ENCODE measurements at regions not wholly inside any gene's neighbourhood (a gene's known extent, or its start where the extent isn't known, plus 50 kb on each side); places are given as distances from the start of the nearest gene placed in this dataset.
"Not testable (repeated sequence)": the region's sequence is repeated elsewhere in the genome, so short reads cannot be mapped to it uniquely, and the experiment has no call there.

DNA sequence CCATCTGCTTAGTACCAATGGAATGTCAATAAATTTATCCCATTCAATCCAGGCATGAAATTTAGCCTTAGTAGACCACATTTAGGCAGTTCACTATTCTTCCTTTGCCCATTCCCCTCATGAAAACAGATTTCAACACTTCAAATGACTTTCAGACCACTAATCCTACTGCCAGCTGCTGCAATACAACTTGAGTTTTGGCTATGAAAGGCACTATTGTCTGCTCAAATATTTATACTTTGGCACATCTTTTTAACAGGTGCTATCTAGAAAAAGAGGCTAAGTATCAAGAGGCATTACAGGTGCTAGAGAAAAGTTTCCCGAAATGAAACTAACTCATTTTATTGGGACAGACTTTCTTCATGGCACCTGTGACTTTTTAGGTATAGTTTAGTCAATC lies 499.8 kb downstream of the C12orf50 start:
- DNase-seq = no peak

DNA sequence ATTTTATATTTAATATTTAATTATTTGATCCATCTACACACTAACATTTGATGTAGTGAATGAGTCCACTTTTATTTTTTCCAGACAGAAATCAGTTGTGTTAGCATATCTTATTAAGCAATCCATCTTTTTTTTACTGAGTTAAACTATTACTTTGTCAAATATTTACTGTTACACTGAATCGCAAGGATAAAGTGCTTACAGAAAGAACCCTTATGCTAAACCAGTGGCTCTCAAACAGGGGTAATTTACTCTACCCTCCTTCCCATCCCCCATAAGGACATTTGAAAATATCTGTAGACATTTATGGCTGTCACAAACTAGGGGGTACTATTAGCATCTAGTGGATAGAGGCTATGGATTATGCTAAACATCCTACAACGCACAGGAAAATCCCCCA lies 508.2 kb downstream of the C12orf50 start:
- no peak for DNase-seq

DNA sequence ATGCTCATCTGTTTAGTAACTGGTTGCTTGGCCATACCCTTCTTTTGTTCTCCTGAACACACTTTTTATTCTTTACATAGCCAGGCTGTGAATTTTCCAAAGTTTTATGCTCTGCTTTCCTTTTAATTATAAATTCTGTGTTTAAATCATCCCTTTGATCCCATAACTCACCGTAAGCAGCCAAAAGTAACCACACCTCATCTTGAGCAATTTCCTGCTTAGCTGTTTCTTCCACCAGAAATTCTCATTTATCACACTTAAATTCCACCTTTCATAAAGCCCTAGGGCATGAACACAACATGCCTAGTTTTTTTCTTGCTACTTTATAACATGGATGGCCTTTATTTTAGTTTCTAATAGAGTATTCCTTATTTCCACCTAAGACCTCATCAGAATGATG lies 510.7 kb downstream of the C12orf50 start:
- DNase-seq = no peak

GRCh38 chr12:87518036-87518435 lies 511.2 kb downstream of the C12orf50 start:
- no peak for DNase-seq

- no peak for DNase-seq
These were observed 515.5 kb downstream of the C12orf50 start for GRCh38 chr12:87513536-87514280.

- no peak for DNase-seq
These were observed 517.8 kb downstream of the C12orf50 start for GRCh38 chr12:87511371-87511770.

DNA sequence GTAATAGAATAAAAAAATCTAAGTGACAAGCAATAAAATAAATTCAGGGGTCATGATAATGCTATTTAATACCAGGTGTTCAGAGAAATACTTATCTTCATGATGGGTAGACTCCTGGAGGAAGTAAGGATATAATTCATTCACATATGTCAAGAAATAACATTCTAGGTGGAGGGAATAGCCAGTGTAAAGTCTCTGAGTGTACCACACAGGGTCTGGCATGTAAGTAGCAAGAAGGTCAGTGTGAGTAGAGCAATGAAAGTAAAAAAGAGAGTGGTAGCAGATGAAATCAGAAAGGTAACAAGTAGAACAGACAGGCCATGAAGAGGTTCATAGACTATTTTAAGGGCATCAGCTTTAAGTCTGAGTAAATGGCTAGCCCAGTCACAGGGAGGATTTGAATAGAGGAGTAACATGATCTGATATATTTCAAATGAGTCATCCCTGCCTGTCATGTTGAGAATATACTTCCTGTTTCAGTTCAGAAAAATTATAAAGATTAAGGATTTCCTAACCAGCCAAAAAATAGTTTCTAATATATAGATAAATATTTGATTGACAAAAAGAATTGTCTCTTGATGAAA lies 519.9 kb downstream of the C12orf50 start:
- DNase-seq = peak; percentile 19

DNA sequence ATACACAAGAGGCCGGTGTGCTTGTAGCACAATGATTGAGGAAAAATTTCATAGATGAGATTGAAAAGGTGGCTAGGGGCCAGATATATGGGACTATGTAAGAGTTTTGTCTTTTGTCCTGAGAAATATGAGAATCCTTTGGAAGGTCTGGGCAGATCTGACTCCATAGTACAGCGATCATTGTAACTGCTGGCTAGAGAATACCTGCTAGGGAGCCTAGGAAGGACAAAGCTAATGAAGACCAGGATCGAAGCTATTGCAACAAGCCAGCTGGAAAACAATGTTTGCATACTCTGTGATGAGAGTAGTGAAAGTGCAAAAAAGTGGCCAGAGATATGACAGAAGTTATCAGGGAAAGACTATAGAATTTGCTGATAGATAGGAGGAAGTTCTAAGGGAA lies 537.6 kb downstream of the C12orf50 start:
- no peak for DNase-seq

DNA sequence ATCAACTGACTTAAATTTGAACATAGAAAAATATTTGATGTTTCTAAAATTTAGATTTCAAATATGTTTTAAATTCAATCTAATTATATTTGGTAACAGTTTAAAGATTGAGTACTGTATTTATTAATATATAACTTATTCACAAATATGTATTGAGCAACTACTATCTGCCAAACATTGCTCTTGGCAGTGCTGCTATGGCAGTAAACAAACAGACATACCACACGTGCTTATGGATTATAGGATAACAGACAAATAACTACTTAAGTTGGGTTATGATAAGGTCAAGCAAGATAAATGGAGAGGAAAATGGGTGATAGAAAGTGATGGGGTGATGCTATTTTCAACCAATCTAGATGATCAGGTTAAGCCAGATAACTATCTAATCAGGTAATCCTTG lies 538.1 kb downstream of the C12orf50 start:
- DNase-seq = no peak

DNA sequence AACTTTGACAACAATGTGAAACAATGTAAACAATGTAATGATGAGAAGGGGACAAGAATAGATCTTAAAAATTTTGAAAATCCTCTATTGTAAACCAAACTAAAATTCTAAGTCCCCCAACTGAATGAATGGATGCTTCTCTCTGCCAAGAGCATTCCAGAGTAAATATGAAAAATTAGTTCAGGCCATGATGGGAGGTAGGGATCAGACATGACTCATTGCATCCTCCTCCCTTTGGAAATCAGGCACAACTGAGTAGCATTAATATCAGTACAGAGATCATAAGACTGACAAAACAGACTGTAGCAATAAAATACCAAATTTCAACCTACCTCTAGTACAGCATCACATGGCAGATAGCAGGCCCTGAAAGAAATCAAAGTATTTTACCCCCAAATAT lies 559.9 kb downstream of the C12orf50 start:
- no peak for DNase-seq

- no peak for DNase-seq
These were observed 561.3 kb downstream of the C12orf50 start for GRCh38 chr12:87467936-87468335.

- no peak for DNase-seq
These were observed 564.6 kb downstream of the C12orf50 start for GRCh38 chr12:87464565-87464964.

- no peak for DNase-seq
These were observed 585.2 kb downstream of the C12orf50 start for GRCh38 chr12:87444039-87444438.

- no peak for DNase-seq
These were observed 587.7 kb downstream of the C12orf50 start for GRCh38 chr12:87441511-87441910.

- no peak for DNase-seq
These were observed 589.0 kb downstream of the C12orf50 start for GRCh38 chr12:87439990-87440827.

DNA sequence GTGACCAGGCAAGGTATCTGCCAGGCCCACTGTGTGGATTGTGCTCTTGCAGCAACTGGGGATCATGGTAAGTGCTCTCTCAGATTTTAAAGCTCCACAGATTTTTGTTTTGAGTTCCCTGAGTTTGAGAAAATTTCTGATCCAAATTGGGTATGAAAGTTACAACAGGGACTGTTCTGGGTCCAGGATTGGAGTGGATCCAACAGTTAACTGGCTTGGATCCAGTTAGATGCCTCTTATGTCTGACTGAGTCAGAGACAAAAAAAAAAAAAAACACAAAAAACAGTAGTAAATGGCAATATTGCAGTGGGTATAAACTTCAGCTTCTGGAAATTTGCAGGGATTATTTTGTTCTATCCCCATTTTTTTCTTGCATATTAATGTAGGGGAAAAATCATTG lies 598.8 kb downstream of the C12orf50 start:
- no peak for DNase-seq

DNA sequence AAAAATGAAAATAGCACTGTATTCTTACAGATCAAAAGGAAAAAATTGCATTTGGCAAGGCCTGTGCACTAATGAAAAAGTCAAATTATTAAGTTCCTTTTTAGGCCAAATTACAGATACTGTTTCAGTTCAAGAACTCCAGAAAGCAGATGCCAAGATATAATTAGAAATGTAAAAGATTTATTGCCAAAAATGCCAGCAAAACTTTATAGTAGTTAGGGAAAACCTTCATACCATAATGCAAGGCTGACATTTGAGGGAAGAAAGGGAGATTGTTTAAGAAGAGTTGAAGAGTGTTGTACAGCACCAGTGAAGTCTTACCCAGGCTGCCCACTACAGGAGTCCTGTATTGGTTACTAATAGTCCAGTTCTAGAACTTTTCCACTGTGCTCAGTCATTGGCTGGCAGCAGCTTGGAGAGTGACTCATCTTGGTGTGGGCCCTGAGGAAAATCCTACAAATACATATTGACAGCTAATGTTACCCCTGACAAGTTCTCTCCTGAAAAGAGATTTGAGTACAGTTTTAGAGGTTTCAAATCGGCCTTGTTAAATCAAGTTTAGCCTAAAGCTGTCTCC lies 600.4 kb downstream of the C12orf50 start:
- no peak for DNase-seq

DNA sequence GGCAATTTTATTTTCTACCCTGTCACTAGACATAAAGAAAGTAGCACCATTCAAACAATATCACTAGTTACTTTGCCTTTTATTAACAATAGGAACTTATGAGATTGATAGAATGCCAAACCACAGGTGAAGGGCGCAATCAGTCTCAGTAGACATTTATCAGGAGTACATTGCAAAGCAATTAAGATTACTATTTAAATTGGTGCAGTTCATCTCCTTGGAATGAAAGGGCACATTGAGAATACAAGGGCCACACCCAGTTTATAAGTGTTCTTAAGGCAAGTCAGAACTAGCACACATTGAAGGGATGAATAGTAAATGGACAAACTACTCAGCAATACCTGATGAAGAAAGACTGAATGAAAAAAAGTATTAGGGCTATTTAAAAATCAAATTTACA lies 601.4 kb downstream of the C12orf50 start:
- DNase-seq = no peak

DNA sequence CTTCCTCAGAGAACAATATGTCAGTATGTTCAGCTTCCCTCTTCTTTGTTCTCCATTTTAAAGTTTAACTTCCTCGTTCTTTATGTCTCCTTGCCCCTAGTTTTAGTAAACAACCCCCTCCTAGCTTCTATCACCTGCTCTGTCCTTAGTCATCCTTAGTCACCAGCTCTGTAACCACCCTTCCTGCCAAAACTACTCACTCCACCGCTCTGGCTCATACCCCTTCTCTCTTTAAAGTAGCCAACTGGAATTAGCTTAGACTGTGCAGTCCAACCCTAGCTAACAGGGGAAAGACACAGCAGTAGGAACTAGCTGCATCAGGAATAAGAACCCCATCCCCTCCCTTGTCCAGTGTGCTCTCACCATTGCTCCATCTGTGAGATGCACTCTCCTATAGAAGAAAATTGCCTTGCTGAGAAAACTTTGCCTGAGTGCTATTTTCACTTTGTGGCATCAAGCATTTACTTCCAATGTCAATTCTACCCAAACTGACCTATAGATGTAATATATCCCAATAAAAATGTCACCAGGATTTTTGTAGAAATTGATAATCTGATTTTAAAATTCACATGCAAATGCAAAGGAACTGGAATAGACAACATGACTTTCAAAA lies 603.2 kb downstream of the C12orf50 start:
- DNase-seq = no peak

- DNase-seq = not testable (repeated sequence)
These were observed 608.0 kb downstream of the C12orf50 start for GRCh38 chr12:87421233-87421632.

- DNase-seq = no peak
These were observed 615.4 kb downstream of the C12orf50 start for GRCh38 chr12:87413784-87414183.

GRCh38 chr12:87406926-87407325 lies 622.3 kb downstream of the C12orf50 start:
- no peak for DNase-seq

GRCh38 chr12:87405918-87406317 lies 623.3 kb downstream of the C12orf50 start:
- DNase-seq = no peak
